Uterus (tissue), 3 donors: ENCODE measurements at regions not wholly inside any gene's neighbourhood (a gene's known extent, or its start where the extent isn't known, plus 50 kb on each side); places are given as distances from the start of the nearest gene placed in this dataset.

ENCODE experiments used
- DNase-seq, 2 donors: peaks; one replicate each; pipeline ENCODE4 v3.0.0-alpha.2; 2019 to 2020
- H3K27ac ChIP-seq, 2 donors: fragments of 200-600 bp; sonication (generic); 1 replicate in 1 of 2; 2 replicates in 1 of 2; pipeline ENCODE4 v1.5.1; 2016 to 2018
- H3K27me3 ChIP-seq, 2 donors: fragments of 200-600 bp; sonication (generic); one replicate each; pipeline ENCODE4 v1.5.1; 2018 to 2019; ENCODE audit warnings: control low read depth in 1 of 2
- H3K36me3 ChIP-seq, 2 donors: fragments of 200-600 bp; sonication (generic); one replicate each; pipeline ENCODE4 v1.5.1; 2019; ENCODE audit warnings: control low read depth in 1 of 2
- H3K4me1 ChIP-seq, 2 donors: fragments of 200-600 bp; sonication (generic); one replicate each; pipeline ENCODE4 v1.5.1; 2018 to 2019; ENCODE audit warnings: control low read depth in 1 of 2
- H3K4me3 ChIP-seq, 2 donors: fragments of 200-600 bp; sonication (generic); 1 replicate in 1 of 2; 2 replicates in 1 of 2; pipeline ENCODE4 v1.5.1; 2018 to 2019; ENCODE audit warnings: mild to moderate bottlenecking in 1 of 2
- H3K9me3 ChIP-seq, 2 donors: fragments of 200-600 bp; sonication (generic); one replicate each; pipeline ENCODE4 v1.5.1; 2019; ENCODE audit warnings: control low read depth in 1 of 2
- CTCF ChIP-seq, 4 experiments: fragments of 200-600 bp in 2 of 4; fragments of 450-650 bp in 2 of 4; sonication (generic) in 2 of 4; IDR thresholded peaks; one replicate each; pipeline ENCODE4 v1.5.1; 2016 to 2019; ENCODE audit warnings: antibody characterized with exemption in 4 of 4, mild to moderate bottlenecking in 2 of 4, moderate library complexity in 1 of 4
- POLR2A ChIP-seq, 2 donors: fragments of 450-650 bp; IDR thresholded peaks; one replicate each; pipeline ENCODE4 v1.6.1; 2016; ENCODE audit warnings: antibody characterized with exemption in 2 of 2, mild to moderate bottlenecking in 1 of 2, moderate library complexity in 1 of 2
- intact Hi-C: fragments of 100-400 bp; cut with DNase I; formaldehyde crosslinking; loops from one replicate; pipeline ENCODE4 v1.15.1; 2023; ENCODE audit warnings: low total_unique reads
- donor health status: DM: yes; HTN: yes; CAD: no.

GRCh38 chrX:155757046-155757759, 123.9 kb upstream of the VAMP7 start:
- Histone ChIP-seq H3K36me3 (no peaks in the 10 kb centered on the region), H3K4me3 (no peak overlapping the region), H3K9me3 (no peaks in the 10 kb centered on the region), H3K27ac (no peak overlapping the region), H3K4me1 (no peaks in the 10 kb centered on the region), H3K27me3 (no peaks in the 10 kb centered on the region)
- intact Hi-C loops = no loop called here
- no peak for TF ChIP-seq POLR2A (IDR thresholded peaks at IDR 0.05)
- DNase-seq = no peak

GRCh38 chrX:155755706-155756337, 125.3 kb upstream of the VAMP7 start:
- no peak overlapping the region for H3K4me3 ChIP-seq
- no peaks in the 10 kb centered on the region for H3K36me3 ChIP-seq
- H3K27ac ChIP-seq = no peak overlapping the region
- H3K27me3 ChIP-seq = no peaks in the 10 kb centered on the region
- TF ChIP-seq CTCF (IDR thresholded peaks at IDR 0.05) (no peak), POLR2A (IDR thresholded peaks at IDR 0.05) (no peak)
- no peaks in the 10 kb centered on the region for H3K9me3 ChIP-seq
- no peaks in the 10 kb centered on the region for H3K4me1 ChIP-seq
- intact Hi-C loops = no loop called here
- DNase-seq = no peak

- no peaks in the 10 kb centered on the region for H3K27me3 ChIP-seq
- DNase-seq = no peak
- intact Hi-C loops = no loop called here
- no peak overlapping the region for H3K27ac ChIP-seq
- TF ChIP-seq CTCF (IDR thresholded peaks at IDR 0.05) (no peak), POLR2A (IDR thresholded peaks at IDR 0.05) (no peak)
- H3K4me1 ChIP-seq = no peaks in the 10 kb centered on the region
- no peaks in the 10 kb centered on the region for H3K36me3 ChIP-seq
- H3K4me3 ChIP-seq = no peak overlapping the region
- no peaks in the 10 kb centered on the region for H3K9me3 ChIP-seq
These were observed 130.0 kb upstream of the VAMP7 start for GRCh38 chrX:155751131-155751530.

GRCh38 chrX:155747520-155747919, 133.6 kb upstream of the VAMP7 start:
- peak in 1 of 2 donors; percentile 20 for DNase-seq
- Histone ChIP-seq H3K4me1 (no peaks in the 10 kb centered on the region), H3K4me3 (no peak overlapping the region), H3K9me3 (no peaks in the 10 kb centered on the region), H3K27me3 (no peaks in the 10 kb centered on the region), H3K36me3 (no peaks in the 10 kb centered on the region), H3K27ac (no peak overlapping the region)
- no peak for TF ChIP-seq POLR2A (IDR thresholded peaks at IDR 0.05)
- no peak for TF ChIP-seq CTCF (IDR thresholded peaks at IDR 0.05)
- intact Hi-C loops = no loop called here

- Histone ChIP-seq H3K36me3 (no peaks in the 10 kb centered on the region), H3K9me3 (no peaks in the 10 kb centered on the region), H3K4me3 (no peak overlapping the region), H3K27me3 (no peaks in the 10 kb centered on the region), H3K4me1 (no peaks in the 10 kb centered on the region), H3K27ac (no peak overlapping the region)
- intact Hi-C loops = no loop called here
- TF ChIP-seq POLR2A (IDR thresholded peaks at IDR 0.05) = no peak
- TF ChIP-seq CTCF (IDR thresholded peaks at IDR 0.05) = no peak
- DNase-seq = peak in 1 of 2 donors; percentile 14
These were observed 133.0 kb upstream of the TMLHE start for GRCh38 chrX:155745792-155746191.
